ENCODE measurements at regions not wholly inside any gene's neighbourhood (a gene's known extent, or its start where the extent isn't known, plus 50 kb on each side); places are given as distances from the start of the nearest gene placed in this dataset.

DNA sequence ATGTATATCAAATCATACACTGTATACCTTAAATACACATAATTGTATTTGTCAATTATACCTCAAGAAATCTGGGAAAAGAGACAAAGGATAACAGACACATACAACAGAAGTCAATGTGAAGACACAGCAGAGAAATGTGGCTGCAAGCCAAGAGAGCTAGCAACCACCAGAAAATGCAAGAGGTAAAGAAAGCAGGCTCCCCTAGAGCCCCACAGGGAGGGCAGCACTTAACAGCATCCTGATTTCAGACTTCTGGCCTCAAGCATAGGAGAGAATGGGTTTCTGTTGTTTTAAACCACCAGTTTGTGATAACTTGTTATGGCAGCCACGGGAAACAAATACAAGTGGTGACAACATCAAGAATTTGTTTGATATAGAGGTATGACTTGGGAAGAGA is 1197.2 kb downstream of the SORCS1 start:
- TF ChIP-seq CTCF (optimal IDR thresholded peaks at IDR 0.05 in 1 of 3, IDR thresholded peaks at IDR 0.05 in 1 of 3, conservative IDR thresholded peaks at IDR 0.05 in 1 of 3; ENCODE audit: extremely low read depth in 1 of 3, insufficient read depth in 2 of 3, low read length in 3 of 3) (no peak), EZH2 (IDR thresholded peaks at IDR 0.05; ENCODE audit: low read length) (no peak)

Measured in keratinocyte (primary cell).